Muscle layer of colon (tissue), 2 donors: ENCODE measurements at regions not wholly inside any gene's neighbourhood (a gene's known extent, or its start where the extent isn't known, plus 50 kb on each side); places are given as distances from the start of the nearest gene placed in this dataset.

Experiments used
- H3K27ac ChIP-seq: one replicate; pipeline ENCODE4 v1.7.0; 2013; ENCODE audit warnings: low read depth, mild to moderate bottlenecking, low read length, moderate library complexity
- H3K27me3 ChIP-seq, 2 donors: one replicate each; pipeline ENCODE4 v1.7.0; 2013; ENCODE audit warnings: low read length in 2 of 2, mild to moderate bottlenecking in 2 of 2; ENCODE audit not compliant: insufficient read depth in 2 of 2, control insufficient read depth in 1 of 2
- H3K36me3 ChIP-seq: one replicate; pipeline ENCODE4 v1.7.0; 2013; ENCODE audit warnings: mild to moderate bottlenecking, low read length; ENCODE audit not compliant: insufficient read depth
- H3K4me1 ChIP-seq: one replicate; pipeline ENCODE4 v1.7.0; 2013; ENCODE audit warnings: mild to moderate bottlenecking, low read length; ENCODE audit not compliant: insufficient read depth
- H3K4me3 ChIP-seq, 2 donors: one replicate each; pipeline ENCODE4 v1.7.0; 2013; ENCODE audit warnings: low read length in 2 of 2, low read depth in 1 of 2, mild to moderate bottlenecking in 1 of 2, moderate library complexity in 1 of 2
- H3K9ac ChIP-seq: one replicate; pipeline ENCODE4 v1.7.0; 2013; ENCODE audit warnings: low read length
- H3K9me3 ChIP-seq: one replicate; pipeline ENCODE4 v1.7.0; 2013; ENCODE audit warnings: mild to moderate bottlenecking, low read length
- donor health status: abdominal sarcoma.
- donor health status: Adenocarcinoma of cecum.

GRCh38 chr6:105990151-105990550 lies 96.0 kb upstream of the PRDM1 start:
- no peaks in the 10 kb centered on the region for H3K9me3 ChIP-seq
- peaks cover 77 to 88% of the 10 kb centered on the region in 2 donors for H3K27me3 ChIP-seq
- no peaks in the 10 kb centered on the region for H3K36me3 ChIP-seq
- H3K4me3 ChIP-seq = no peak overlapping the region
- no peak overlapping the region for H3K27ac ChIP-seq
- H3K9ac ChIP-seq = no peak overlapping the region
- H3K4me1 ChIP-seq = peaks cover 29% of the 10 kb centered on the region

GRCh38 chr6:105988812-105989577 lies 97.1 kb upstream of the PRDM1 start:
- Histone ChIP-seq H3K36me3 (no peaks in the 10 kb centered on the region), H3K4me1 (peaks cover 23% of the 10 kb centered on the region), H3K27ac (no peak overlapping the region), H3K27me3 (peaks cover 75 to 83% of the 10 kb centered on the region in 2 donors), H3K9ac (no peak overlapping the region), H3K9me3 (no peaks in the 10 kb centered on the region), H3K4me3 (no peak overlapping the region)

- Histone ChIP-seq H3K9me3 (no peaks in the 10 kb centered on the region), H3K9ac (no peak overlapping the region), H3K36me3 (no peaks in the 10 kb centered on the region), H3K4me1 (peaks cover 17% of the 10 kb centered on the region), H3K27me3 (peaks cover 69 to 76% of the 10 kb centered on the region in 2 donors), H3K27ac (no peak overlapping the region), H3K4me3 (no peak overlapping the region)
Measured at GRCh38 chr6:105988321-105988720, 97.8 kb upstream of the PRDM1 start.

DNA sequence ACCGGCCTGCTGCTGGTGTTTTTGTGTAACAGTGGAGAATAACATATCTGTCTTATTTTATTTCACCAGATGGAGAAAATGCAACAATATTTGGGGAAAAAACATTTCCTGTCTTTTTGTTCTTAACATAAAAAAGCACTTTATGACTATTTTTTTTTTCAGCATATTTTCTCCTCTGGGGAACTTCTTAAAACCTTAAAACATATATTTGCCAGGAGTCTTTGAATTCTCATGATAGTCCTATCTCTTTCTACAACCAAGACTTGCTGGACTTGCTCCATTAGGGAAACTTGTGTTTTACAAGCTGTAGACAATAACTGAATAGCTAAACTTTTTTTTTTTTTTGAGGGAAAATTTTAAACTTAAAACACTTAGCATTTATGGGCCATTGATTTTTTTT lies 98.6 kb upstream of the PRDM1 start:
- Histone ChIP-seq H3K27me3 (peaks cover 65 to 73% of the 10 kb centered on the region in 2 donors), H3K4me1 (peaks cover 9% of the 10 kb centered on the region), H3K9me3 (no peaks in the 10 kb centered on the region), H3K9ac (no peak overlapping the region), H3K27ac (no peak overlapping the region), H3K4me3 (no peak overlapping the region), H3K36me3 (no peaks in the 10 kb centered on the region)

DNA sequence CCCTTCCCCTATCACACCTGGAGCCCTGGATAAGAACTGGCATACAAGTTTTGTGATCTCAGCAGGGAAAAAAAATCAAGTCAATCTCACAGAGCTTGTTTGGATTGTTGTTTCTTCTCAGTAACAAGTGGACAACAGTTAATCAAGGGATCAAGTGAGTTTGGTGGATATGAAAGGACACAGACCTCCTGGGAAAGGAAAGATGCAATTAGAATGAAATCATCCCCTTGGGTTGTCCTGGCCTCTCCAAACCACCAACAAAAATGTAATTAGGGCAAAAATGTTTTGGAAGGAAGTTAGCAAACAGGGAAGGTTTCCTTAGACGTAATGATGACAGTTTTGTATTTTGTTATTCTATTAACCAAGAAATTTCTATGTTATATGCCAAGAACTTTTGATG lies 99.1 kb upstream of the PRDM1 start:
- no peak overlapping the region for H3K4me3 ChIP-seq
- H3K9me3 ChIP-seq = no peaks in the 10 kb centered on the region
- H3K27me3 ChIP-seq = peaks cover 67 to 76% of the 10 kb centered on the region in 2 donors

GRCh38 chr6:105985816-105986632 lies 100.1 kb upstream of the PRDM1 start:
- H3K9ac ChIP-seq = no peak overlapping the region
- H3K4me1 ChIP-seq = no peaks in the 10 kb centered on the region
- no peak overlapping the region for H3K27ac ChIP-seq
- H3K36me3 ChIP-seq = no peaks in the 10 kb centered on the region
- H3K4me3 ChIP-seq = peak overlapping the region in 1 of 2 donors; percentile 16
- peaks cover 67 to 76% of the 10 kb centered on the region in 2 donors for H3K27me3 ChIP-seq
- H3K9me3 ChIP-seq = no peaks in the 10 kb centered on the region

More for the DNA sequence above, 99.1 kb upstream of the PRDM1 start:
- H3K27ac ChIP-seq = no peak overlapping the region
- no peak overlapping the region for H3K9ac ChIP-seq
- peaks cover 5% of the 10 kb centered on the region for H3K4me1 ChIP-seq
- H3K36me3 ChIP-seq = no peaks in the 10 kb centered on the region

- no peak overlapping the region for H3K9ac ChIP-seq
- H3K4me1 ChIP-seq = no peaks in the 10 kb centered on the region
- H3K27me3 ChIP-seq = peaks cover 68 to 69% of the 10 kb centered on the region in 2 donors
- no peaks in the 10 kb centered on the region for H3K36me3 ChIP-seq
- no peak overlapping the region for H3K27ac ChIP-seq
- H3K9me3 ChIP-seq = no peaks in the 10 kb centered on the region
- H3K4me3 ChIP-seq = no peak overlapping the region
Measured at GRCh38 chr6:105985098-105985815, 100.9 kb upstream of the PRDM1 start.

DNA sequence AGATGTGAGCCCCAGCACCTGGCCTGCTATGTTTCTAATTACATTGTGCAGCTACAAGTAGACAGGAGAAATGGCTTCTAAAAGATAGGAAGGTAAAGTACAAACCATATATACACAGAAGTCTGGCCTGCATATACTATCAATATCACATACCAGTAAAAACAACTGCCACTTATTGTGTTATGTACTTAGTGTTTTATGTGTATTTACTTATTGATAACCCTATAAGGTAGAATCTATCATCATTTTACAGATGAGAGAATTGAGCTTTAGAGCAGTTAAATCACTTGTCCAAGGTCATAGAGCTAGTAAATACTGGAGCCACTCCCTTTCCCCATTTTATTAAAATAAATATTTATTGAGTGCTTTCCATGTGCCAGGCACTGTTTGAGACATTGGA lies 102.4 kb upstream of the PRDM1 start:
- Histone ChIP-seq H3K4me1 (no peaks in the 10 kb centered on the region), H3K36me3 (no peaks in the 10 kb centered on the region), H3K27me3 (peaks cover 55 to 59% of the 10 kb centered on the region in 2 donors), H3K9ac (no peak overlapping the region), H3K27ac (no peak overlapping the region), H3K9me3 (no peaks in the 10 kb centered on the region), H3K4me3 (no peak overlapping the region)

DNA sequence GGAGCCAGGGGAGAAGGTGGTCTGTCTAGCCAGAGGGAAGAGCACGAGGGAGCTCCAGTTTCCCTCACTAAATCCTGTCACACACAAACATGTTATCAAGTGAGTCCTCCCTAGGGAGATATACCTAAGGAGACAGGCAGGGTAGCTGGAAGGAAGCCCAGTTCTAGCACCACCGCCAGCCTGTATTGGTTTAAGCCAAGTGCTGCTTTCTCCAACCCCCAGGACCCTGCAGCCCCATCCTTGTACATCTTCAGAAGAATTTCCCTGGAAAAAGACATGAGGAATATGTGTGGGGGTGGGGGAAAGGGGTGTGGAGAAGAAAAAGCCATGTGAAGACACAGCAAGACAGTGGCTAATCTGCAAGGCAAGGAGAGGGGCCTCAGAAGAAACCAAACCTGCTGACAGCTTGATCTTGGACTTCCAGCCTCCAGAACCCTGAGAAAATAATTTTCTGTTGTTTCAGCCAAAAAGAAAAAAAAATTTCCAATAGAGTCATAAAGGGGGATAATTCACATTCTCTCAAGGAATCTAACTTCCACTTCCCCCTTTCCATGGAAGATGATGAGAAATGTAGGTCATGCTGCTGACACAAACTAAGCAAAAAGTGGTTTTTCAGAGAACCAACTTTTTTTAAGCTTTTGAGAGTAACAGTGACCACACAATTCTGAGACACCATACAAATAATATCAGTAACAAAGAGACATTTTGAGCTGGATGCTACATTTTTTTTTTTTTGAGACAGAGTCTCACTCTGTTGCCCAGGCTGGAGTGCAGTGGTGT lies 103.2 kb upstream of the PRDM1 start:
- Histone ChIP-seq H3K9me3 (no peaks in the 10 kb centered on the region), H3K27ac (no peak overlapping the region), H3K9ac (no peak overlapping the region), H3K27me3 (peaks cover 50 to 52% of the 10 kb centered on the region in 2 donors), H3K4me1 (no peaks in the 10 kb centered on the region), H3K4me3 (no peak overlapping the region), H3K36me3 (no peaks in the 10 kb centered on the region)

- no peak overlapping the region for H3K4me3 ChIP-seq
Measured at GRCh38 chr6:105981888-105982358, 104.2 kb upstream of the PRDM1 start.

More at GRCh38 chr6:105981888-105982358, 104.2 kb upstream of the PRDM1 start:
- H3K9ac ChIP-seq = no peak overlapping the region
- H3K9me3 ChIP-seq = no peaks in the 10 kb centered on the region
- H3K4me1 ChIP-seq = no peaks in the 10 kb centered on the region
- H3K27ac ChIP-seq = no peak overlapping the region
- no peaks in the 10 kb centered on the region for H3K36me3 ChIP-seq
- H3K27me3 ChIP-seq = peaks cover 43 to 47% of the 10 kb centered on the region in 2 donors
